ENCODE measurements at regions not wholly inside any gene's neighbourhood (a gene's known extent, or its start where the extent isn't known, plus 50 kb on each side); places are given as distances from the start of the nearest gene placed in this dataset.

DNA sequence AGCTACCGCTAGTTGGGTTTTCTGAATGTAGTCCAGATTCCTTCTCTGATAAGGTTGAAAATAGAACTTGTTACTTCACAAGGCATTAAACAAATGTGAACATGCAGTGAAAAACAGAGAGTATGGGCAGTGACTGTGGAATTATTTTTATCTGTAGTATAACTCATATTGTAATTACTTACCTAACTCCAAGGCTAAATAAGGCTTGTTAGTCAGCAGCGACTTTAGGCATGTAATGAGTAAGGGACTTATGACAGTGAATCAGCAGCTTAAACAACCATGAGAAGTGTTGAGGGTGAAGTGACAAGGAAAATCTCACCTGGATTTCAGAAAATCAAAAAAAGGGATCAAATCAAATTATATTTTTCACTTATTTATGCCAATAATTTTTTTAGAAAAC is 1719.5 kb upstream of the MIR17HG start:
- ATAC-seq: no peak

More for the DNA sequence above, 1719.5 kb upstream of the MIR17HG start:
- Histone ChIP-seq H3K9me2 (ENCODE audit: insufficient read depth) (no peaks in the 10 kb centered on the region), H3K4me3 (no peak overlapping the region), H4K20me1 (replicated peaks; ENCODE audit: insufficient read depth) (no peaks in the 10 kb centered on the region), H3K79me2 (replicated peaks; ENCODE audit: insufficient read depth) (no peaks in the 10 kb centered on the region), H3K4me2 (no peak overlapping the region), H3F3A (replicated peaks; ENCODE audit: low read depth) (no peaks in the 10 kb centered on the region), H3K36me3 (ENCODE audit: insufficient read depth) (no peaks in the 10 kb centered on the region), H3K27ac (ENCODE audit: low read depth) (no peak overlapping the region), H3K27me3 (ENCODE audit: insufficient read depth) (no peaks in the 10 kb centered on the region), H3K4me1 (ENCODE audit: insufficient read depth) (no peaks in the 10 kb centered on the region), H2AFZ (no peak overlapping the region)
- no peaks in the 10 kb centered on the region for H3K27me3 Mint-ChIP-seq (ENCODE audit: insufficient read depth, low read depth, poor library complexity)
- TF ChIP-seq ZNF331 (CRISPR knock-in tag; IDR thresholded peaks at IDR 0.05; ENCODE audit: low read depth) (no peak), EZH2 (IDR thresholded peaks at IDR 0.05; ENCODE audit: low read depth, unreplicated experiment) (no peak), CREB1 (CRISPR knock-in tag; IDR thresholded peaks at IDR 0.05; ENCODE audit: low read depth) (no peak), ZNF114 (CRISPR knock-in tag; IDR thresholded peaks at IDR 0.05) (no peak), EZH2phosphoT487 (IDR thresholded peaks at IDR 0.05; ENCODE audit: unreplicated experiment) (no peak), POLR2AphosphoS5 (IDR thresholded peaks at IDR 0.05; ENCODE audit: low read depth) (no peak), NANOG (IDR thresholded peaks at IDR 0.05; ENCODE audit: borderline replicate concordance) (no peak), STAT1 (IDR thresholded peaks at IDR 0.05; ENCODE audit: unreplicated experiment) (no peak), JUNB (IDR thresholded peaks at IDR 0.05; ENCODE audit: unreplicated experiment) (no peak)
- TF ChIP-seq, protein P1, sequence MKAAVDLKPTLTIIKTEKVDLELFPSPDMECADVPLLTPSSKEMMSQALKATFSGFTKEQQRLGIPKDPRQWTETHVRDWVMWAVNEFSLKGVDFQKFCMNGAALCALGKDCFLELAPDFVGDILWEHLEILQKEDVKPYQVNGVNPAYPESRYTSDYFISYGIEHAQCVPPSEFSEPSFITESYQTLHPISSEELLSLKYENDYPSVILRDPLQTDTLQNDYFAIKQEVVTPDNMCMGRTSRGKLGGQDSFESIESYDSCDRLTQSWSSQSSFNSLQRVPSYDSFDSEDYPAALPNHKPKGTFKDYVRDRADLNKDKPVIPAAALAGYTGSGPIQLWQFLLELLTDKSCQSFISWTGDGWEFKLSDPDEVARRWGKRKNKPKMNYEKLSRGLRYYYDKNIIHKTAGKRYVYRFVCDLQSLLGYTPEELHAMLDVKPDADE (IDR thresholded peaks at IDR 0.05): no peak
- TF ChIP-seq, protein P2, sequence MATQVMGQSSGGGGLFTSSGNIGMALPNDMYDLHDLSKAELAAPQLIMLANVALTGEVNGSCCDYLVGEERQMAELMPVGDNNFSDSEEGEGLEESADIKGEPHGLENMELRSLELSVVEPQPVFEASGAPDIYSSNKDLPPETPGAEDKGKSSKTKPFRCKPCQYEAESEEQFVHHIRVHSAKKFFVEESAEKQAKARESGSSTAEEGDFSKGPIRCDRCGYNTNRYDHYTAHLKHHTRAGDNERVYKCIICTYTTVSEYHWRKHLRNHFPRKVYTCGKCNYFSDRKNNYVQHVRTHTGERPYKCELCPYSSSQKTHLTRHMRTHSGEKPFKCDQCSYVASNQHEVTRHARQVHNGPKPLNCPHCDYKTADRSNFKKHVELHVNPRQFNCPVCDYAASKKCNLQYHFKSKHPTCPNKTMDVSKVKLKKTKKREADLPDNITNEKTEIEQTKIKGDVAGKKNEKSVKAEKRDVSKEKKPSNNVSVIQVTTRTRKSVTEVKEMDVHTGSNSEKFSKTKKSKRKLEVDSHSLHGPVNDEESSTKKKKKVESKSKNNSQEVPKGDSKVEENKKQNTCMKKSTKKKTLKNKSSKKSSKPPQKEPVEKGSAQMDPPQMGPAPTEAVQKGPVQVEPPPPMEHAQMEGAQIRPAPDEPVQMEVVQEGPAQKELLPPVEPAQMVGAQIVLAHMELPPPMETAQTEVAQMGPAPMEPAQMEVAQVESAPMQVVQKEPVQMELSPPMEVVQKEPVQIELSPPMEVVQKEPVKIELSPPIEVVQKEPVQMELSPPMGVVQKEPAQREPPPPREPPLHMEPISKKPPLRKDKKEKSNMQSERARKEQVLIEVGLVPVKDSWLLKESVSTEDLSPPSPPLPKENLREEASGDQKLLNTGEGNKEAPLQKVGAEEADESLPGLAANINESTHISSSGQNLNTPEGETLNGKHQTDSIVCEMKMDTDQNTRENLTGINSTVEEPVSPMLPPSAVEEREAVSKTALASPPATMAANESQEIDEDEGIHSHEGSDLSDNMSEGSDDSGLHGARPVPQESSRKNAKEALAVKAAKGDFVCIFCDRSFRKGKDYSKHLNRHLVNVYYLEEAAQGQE (IDR thresholded peaks at IDR 0.05; ENCODE audit: unreplicated experiment): no peak
- TF ChIP-seq, protein P3, sequence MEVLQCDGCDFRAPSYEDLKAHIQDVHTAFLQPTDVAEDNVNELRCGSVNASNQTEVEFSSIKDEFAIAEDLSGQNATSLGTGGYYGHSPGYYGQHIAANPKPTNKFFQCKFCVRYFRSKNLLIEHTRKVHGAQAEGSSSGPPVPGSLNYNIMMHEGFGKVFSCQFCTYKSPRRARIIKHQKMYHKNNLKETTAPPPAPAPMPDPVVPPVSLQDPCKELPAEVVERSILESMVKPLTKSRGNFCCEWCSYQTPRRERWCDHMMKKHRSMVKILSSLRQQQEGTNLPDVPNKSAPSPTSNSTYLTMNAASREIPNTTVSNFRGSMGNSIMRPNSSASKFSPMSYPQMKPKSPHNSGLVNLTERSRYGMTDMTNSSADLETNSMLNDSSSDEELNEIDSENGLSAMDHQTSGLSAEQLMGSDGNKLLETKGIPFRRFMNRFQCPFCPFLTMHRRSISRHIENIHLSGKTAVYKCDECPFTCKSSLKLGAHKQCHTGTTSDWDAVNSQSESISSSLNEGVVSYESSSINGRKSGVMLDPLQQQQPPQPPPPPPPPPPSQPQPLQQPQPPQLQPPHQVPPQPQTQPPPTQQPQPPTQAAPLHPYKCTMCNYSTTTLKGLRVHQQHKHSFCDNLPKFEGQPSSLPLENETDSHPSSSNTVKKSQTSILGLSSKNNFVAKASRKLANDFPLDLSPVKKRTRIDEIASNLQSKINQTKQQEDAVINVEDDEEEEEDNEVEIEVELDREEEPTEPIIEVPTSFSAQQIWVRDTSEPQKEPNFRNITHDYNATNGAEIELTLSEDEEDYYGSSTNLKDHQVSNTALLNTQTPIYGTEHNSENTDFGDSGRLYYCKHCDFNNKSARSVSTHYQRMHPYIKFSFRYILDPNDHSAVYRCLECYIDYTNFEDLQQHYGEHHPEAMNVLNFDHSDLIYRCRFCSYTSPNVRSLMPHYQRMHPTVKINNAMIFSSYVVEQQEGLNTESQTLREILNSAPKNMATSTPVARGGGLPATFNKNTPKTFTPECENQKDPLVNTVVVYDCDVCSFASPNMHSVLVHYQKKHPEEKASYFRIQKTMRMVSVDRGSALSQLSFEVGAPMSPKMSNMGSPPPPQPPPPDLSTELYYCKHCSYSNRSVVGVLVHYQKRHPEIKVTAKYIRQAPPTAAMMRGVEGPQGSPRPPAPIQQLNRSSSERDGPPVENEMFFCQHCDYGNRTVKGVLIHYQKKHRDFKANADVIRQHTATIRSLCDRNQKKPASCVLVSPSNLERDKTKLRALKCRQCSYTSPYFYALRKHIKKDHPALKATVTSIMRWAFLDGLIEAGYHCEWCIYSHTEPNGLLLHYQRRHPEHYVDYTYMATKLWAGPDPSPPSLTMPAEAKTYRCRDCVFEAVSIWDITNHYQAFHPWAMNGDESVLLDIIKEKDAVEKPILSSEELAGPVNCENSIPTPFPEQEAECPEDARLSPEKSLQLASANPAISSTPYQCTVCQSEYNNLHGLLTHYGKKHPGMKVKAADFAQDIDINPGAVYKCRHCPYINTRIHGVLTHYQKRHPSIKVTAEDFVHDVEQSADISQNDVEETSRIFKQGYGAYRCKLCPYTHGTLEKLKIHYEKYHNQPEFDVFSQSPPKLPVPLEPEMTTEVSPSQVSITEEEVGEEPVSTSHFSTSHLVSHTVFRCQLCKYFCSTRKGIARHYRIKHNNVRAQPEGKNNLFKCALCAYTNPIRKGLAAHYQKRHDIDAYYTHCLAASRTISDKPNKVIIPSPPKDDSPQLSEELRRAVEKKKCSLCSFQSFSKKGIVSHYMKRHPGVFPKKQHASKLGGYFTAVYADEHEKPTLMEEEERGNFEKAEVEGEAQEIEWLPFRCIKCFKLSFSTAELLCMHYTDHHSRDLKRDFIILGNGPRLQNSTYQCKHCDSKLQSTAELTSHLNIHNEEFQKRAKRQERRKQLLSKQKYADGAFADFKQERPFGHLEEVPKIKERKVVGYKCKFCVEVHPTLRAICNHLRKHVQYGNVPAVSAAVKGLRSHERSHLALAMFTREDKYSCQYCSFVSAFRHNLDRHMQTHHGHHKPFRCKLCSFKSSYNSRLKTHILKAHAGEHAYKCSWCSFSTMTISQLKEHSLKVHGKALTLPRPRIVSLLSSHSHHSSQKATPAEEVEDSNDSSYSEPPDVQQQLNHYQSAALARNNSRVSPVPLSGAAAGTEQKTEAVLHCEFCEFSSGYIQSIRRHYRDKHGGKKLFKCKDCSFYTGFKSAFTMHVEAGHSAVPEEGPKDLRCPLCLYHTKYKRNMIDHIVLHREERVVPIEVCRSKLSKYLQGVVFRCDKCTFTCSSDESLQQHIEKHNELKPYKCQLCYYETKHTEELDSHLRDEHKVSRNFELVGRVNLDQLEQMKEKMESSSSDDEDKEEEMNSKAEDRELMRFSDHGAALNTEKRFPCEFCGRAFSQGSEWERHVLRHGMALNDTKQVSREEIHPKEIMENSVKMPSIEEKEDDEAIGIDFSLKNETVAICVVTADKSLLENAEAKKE (CRISPR knock-in tag; IDR thresholded peaks at IDR 0.05): no peak
- H3K9me3 Mint-ChIP-seq: no peaks in the 10 kb centered on the region; the same call in 2 of the 3 replicates
- no peaks in the 10 kb centered on the region for H3K36me3 Mint-ChIP-seq (ENCODE audit: low read depth)
- no peak overlapping the region for H3K4me3 Mint-ChIP-seq
- no peak for DNase-seq (ENCODE audit: low spot score)
- no peak overlapping the region for H3K27ac Mint-ChIP-seq
- H3K4me1 Mint-ChIP-seq: no peaks in the 10 kb centered on the region

Data from GM23338 (cell line).